ENCODE measurements at regions not wholly inside any gene's neighbourhood (a gene's known extent, or its start where the extent isn't known, plus 50 kb on each side); places are given as distances from the start of the nearest gene placed in this dataset.

- TF ChIP-seq, protein P1, sequence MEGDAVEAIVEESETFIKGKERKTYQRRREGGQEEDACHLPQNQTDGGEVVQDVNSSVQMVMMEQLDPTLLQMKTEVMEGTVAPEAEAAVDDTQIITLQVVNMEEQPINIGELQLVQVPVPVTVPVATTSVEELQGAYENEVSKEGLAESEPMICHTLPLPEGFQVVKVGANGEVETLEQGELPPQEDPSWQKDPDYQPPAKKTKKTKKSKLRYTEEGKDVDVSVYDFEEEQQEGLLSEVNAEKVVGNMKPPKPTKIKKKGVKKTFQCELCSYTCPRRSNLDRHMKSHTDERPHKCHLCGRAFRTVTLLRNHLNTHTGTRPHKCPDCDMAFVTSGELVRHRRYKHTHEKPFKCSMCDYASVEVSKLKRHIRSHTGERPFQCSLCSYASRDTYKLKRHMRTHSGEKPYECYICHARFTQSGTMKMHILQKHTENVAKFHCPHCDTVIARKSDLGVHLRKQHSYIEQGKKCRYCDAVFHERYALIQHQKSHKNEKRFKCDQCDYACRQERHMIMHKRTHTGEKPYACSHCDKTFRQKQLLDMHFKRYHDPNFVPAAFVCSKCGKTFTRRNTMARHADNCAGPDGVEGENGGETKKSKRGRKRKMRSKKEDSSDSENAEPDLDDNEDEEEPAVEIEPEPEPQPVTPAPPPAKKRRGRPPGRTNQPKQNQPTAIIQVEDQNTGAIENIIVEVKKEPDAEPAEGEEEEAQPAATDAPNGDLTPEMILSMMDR (IDR thresholded peaks at IDR 0.05 in 8 of 11, conservative IDR thresholded peaks at IDR 0.05 in 3 of 11), result no peak
- TF ChIP-seq POLR2AphosphoS5 (IDR thresholded peaks at IDR 0.05), result no peak
- no peak for TF ChIP-seq POLR2A (IDR thresholded peaks at IDR 0.05)
These were observed 486.9 kb upstream of the NCAM2 start for GRCh38 chr21:20511216-20511880.
